Keratinocyte (primary cell): ENCODE measurements at regions not wholly inside any gene's neighbourhood (a gene's known extent, or its start where the extent isn't known, plus 50 kb on each side); places are given as distances from the start of the nearest gene placed in this dataset.

Source experiments
- DNase-seq: peaks from one replicate; pipeline ENCODE4 v3.0.0-alpha.2; 2011; ENCODE audit warnings: low read depth, missing footprints, low spot score
- FAIRE-seq: peaks from 2 replicates; lab custom pipeline; 2011; peaks lifted over from hg19 to GRCh38; lab: Jason Lieb, UNC
- H2AFZ ChIP-seq: 2 replicates; pipeline ENCODE4 v1.6.0; 2012; ENCODE audit warnings: low read length, control low read depth, inconsistent platforms; ENCODE audit not compliant: control insufficient read depth
- H3K27ac ChIP-seq: 2 replicates; pipeline ENCODE4 v1.5.1; 2011; ENCODE audit warnings: low read length; ENCODE audit not compliant: control insufficient read depth, insufficient read depth
- H3K27me3 ChIP-seq: 3 replicates; pipeline ENCODE4 v1.6.0; 2011; ENCODE audit warnings: low read length; ENCODE audit not compliant: control insufficient read depth, insufficient read depth; ENCODE audit errors: extremely low read depth
- H3K36me3 ChIP-seq, 2 experiments: 2 replicates in 1 of 2; 3 replicates in 1 of 2; pipeline ENCODE4 v1.5.1; 2011; ENCODE audit warnings: low read length in 2 of 2, mild to moderate bottlenecking in 1 of 2; ENCODE audit not compliant: control insufficient read depth in 2 of 2, insufficient read depth in 2 of 2; ENCODE audit errors: extremely low read depth in 1 of 2
- H3K4me1 ChIP-seq: 3 replicates; pipeline ENCODE4 v1.5.1; 2011; ENCODE audit warnings: low read length; ENCODE audit not compliant: control insufficient read depth, insufficient read depth; ENCODE audit errors: extremely low read depth
- H3K4me2 ChIP-seq: 3 replicates; pipeline ENCODE4 v1.6.0; 2011; ENCODE audit warnings: low read depth, low read length; ENCODE audit not compliant: control insufficient read depth, insufficient read depth; ENCODE audit errors: extremely low read depth
- H3K4me3 ChIP-seq, 3 experiments: fragments of 200-600 bp in 1 of 3; sonication (generic) in 1 of 3; 2 replicates in 2 of 3; 3 replicates in 1 of 3; pipeline ENCODE4 v1.5.1; 2011 to 2016; ENCODE audit warnings: low read length in 3 of 3, mild to moderate bottlenecking in 3 of 3, control low read depth in 2 of 3, inconsistent platforms in 1 of 3, low read depth in 1 of 3, mixed read lengths in 1 of 3, mixed run types in 1 of 3, moderate library complexity in 1 of 3; ENCODE audit not compliant: control insufficient read depth in 2 of 3, insufficient read depth in 2 of 3; ENCODE audit errors: extremely low read depth in 1 of 3
- H3K79me2 ChIP-seq: 2 replicates; pipeline ENCODE4 v1.6.0; 2012; ENCODE audit warnings: low read length; ENCODE audit not compliant: control insufficient read depth, insufficient read depth
- H3K9ac ChIP-seq: 3 replicates; pipeline ENCODE4 v1.6.0; 2011; ENCODE audit warnings: low read length; ENCODE audit not compliant: control insufficient read depth, insufficient read depth; ENCODE audit errors: extremely low read depth
- H3K9me1 ChIP-seq: 3 replicates; pipeline ENCODE4 v1.6.0; 2011; ENCODE audit warnings: low read length; ENCODE audit not compliant: control insufficient read depth, insufficient read depth; ENCODE audit errors: extremely low read depth
- H3K9me3 ChIP-seq: 2 replicates; pipeline ENCODE4 v1.5.1; 2012; ENCODE audit warnings: low read depth, low read length; ENCODE audit not compliant: control insufficient read depth
- H4K20me1 ChIP-seq: 3 replicates; pipeline ENCODE4 v1.6.0; 2011; ENCODE audit warnings: low read length; ENCODE audit not compliant: control insufficient read depth, insufficient read depth; ENCODE audit errors: extremely low read depth
- EZH2 ChIP-seq: IDR thresholded peaks from one replicate; pipeline ENCODE4 v1.6.1; 2012; ENCODE audit warnings: inconsistent platforms, mild to moderate bottlenecking, low read length, moderate library complexity
- dilution Hi-C: fragments of 300-500 bp; cut with MboI; formaldehyde crosslinking; loops from one replicate; pipeline ENCODE4 v1.7.0; 2020; ENCODE audit warnings: low sequenced_read_pairs; ENCODE audit not compliant: extremely low pct_ligation_motif_present
- TF ChIP-seq, protein P1 (sequence below), 3 experiments: IDR thresholded peaks in 1 of 3; conservative IDR thresholded peaks in 1 of 3; optimal IDR thresholded peaks in 1 of 3; 2 replicates in 2 of 3; 3 replicates in 1 of 3; pipeline versions ENCODE3 to v1.5.1; 2011; ENCODE audit warnings: low read length in 3 of 3, mild to moderate bottlenecking in 3 of 3, moderate library complexity in 2 of 3, control low read depth in 1 of 3, inconsistent platforms in 1 of 3; ENCODE audit not compliant: insufficient read depth in 2 of 3; ENCODE audit errors: extremely low read depth in 1 of 3

DNA sequence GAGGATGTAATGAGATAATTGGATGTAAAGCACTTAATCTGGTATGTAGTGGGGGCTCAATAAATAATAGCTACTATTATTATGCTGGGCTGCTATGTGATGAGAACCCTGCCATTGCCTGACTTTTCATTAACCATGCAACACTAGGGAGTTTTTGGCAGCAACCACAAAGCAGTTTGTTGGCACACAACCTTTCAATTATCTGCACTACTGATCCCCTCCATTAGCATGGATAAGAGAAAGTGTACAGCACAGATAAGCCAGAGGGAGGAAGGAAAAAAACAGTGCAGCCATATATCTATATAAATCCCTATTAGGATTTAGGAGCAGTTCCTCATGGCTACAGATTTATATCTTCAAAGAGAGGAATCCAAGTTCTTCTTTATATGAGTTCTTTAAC is 498.5 kb downstream of the NUF2 start:
- FAIRE-seq, result no peak
- no peaks in the 10 kb centered on the region for H3K27me3 ChIP-seq
- H3K9me1 ChIP-seq, result no peaks in the 10 kb centered on the region
- no peak for DNase-seq
- no peak overlapping the region for H3K27ac ChIP-seq
- H3K4me1 ChIP-seq, result peaks cover 6% of the 10 kb centered on the region
- no peak overlapping the region for H3K9ac ChIP-seq
- no peak overlapping the region for H3K4me3 ChIP-seq
- no peaks in the 10 kb centered on the region for H4K20me1 ChIP-seq
- no peak overlapping the region for H2AFZ ChIP-seq
- no peaks in the 10 kb centered on the region for H3K36me3 ChIP-seq
- dilution Hi-C loops, result no loop called here
- no peaks in the 10 kb centered on the region for H3K79me2 ChIP-seq
- TF ChIP-seq, protein P1, sequence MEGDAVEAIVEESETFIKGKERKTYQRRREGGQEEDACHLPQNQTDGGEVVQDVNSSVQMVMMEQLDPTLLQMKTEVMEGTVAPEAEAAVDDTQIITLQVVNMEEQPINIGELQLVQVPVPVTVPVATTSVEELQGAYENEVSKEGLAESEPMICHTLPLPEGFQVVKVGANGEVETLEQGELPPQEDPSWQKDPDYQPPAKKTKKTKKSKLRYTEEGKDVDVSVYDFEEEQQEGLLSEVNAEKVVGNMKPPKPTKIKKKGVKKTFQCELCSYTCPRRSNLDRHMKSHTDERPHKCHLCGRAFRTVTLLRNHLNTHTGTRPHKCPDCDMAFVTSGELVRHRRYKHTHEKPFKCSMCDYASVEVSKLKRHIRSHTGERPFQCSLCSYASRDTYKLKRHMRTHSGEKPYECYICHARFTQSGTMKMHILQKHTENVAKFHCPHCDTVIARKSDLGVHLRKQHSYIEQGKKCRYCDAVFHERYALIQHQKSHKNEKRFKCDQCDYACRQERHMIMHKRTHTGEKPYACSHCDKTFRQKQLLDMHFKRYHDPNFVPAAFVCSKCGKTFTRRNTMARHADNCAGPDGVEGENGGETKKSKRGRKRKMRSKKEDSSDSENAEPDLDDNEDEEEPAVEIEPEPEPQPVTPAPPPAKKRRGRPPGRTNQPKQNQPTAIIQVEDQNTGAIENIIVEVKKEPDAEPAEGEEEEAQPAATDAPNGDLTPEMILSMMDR (optimal IDR thresholded peaks at IDR 0.05 in 1 of 3, IDR thresholded peaks at IDR 0.05 in 1 of 3, conservative IDR thresholded peaks at IDR 0.05 in 1 of 3; ENCODE audit: extremely low read depth in 1 of 3, insufficient read depth in 2 of 3, low read length in 3 of 3), result no peak
- no peak for TF ChIP-seq EZH2
- H3K4me2 ChIP-seq, result no peak overlapping the region
- no peaks in the 10 kb centered on the region for H3K9me3 ChIP-seq

DNA sequence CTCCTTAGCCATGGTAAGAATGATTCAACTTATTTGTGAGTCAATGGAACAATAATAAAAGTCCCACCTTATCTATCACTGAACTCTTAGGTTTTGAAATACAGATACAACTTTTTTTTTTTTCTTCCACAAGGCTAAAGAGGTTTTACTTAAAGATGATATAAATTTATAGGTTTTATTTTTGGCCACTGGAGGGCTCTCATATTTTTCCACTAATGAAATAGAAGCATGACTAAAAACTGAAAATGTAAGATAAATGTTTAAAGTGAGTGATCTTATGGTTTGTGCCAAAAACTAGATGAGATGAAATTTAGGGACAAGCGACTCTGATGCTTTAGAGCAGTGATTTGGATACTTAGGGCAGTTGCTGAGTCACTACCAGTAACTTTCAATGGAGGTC is 499.0 kb downstream of the NUF2 start:
- Histone ChIP-seq H4K20me1 (no peaks in the 10 kb centered on the region), H3K9me1 (no peaks in the 10 kb centered on the region), H3K27ac (no peak overlapping the region), H3K9me3 (no peaks in the 10 kb centered on the region), H3K36me3 (no peaks in the 10 kb centered on the region), H3K79me2 (no peaks in the 10 kb centered on the region), H3K4me1 (peaks cover 6% of the 10 kb centered on the region), H3K4me2 (no peak overlapping the region), H3K4me3 (no peak overlapping the region), H3K9ac (no peak overlapping the region), H2AFZ (no peak overlapping the region), H3K27me3 (no peaks in the 10 kb centered on the region)
- FAIRE-seq (no peak), DNase-seq (no peak)
- TF ChIP-seq, protein P1 (optimal IDR thresholded peaks at IDR 0.05 in 1 of 3, IDR thresholded peaks at IDR 0.05 in 1 of 3, conservative IDR thresholded peaks at IDR 0.05 in 1 of 3; ENCODE audit: extremely low read depth in 1 of 3, insufficient read depth in 2 of 3, low read length in 3 of 3), result no peak
- dilution Hi-C loops, result no loop called here
